ENCODE measurements at regions not wholly inside any gene's neighbourhood (a gene's known extent, or its start where the extent isn't known, plus 50 kb on each side); places are given as distances from the start of the nearest gene placed in this dataset.

DNA sequence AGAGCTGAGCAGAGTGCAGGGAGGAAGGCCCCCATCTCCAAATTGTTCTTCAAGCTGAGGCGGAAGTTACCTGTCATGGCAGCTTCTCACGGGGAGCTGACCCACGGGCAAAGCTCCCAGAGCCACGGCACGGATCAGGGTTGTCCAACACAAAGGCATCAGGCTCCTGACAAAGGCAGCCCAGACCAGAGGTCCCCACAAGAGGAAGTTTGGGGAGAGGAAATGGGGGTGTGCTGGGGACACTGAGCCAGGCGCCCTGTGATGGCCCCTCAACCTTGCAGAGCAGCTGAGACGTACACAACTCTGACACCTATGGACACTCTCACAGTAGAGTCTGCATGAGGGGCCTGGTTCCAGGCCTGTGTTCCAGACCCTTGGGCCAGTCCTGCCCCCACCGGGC is 95.6 kb downstream of the CTTN start:
- Histone ChIP-seq H3K9me3 (ENCODE audit: control insufficient read depth in 2 of 2, insufficient read depth in 1 of 2, low read depth in 1 of 2, low read length in 1 of 2) (peaks cover 3 to 15% of the 10 kb centered on the region in 2 donors), H3K4me1 (ENCODE audit: control insufficient read depth in 2 of 2, insufficient read depth in 2 of 2, low read length in 1 of 2) (no peaks in the 10 kb centered on the region), H3K27ac (ENCODE audit: low read depth in 2 of 2, low read length in 1 of 2) (no peak overlapping the region), H3K27me3 (ENCODE audit: control insufficient read depth in 1 of 2, insufficient read depth in 2 of 2, low read length in 2 of 2) (no peaks in the 10 kb centered on the region), H3K4me3 (ENCODE audit: low read depth in 1 of 2, low read length in 2 of 2) (no peak overlapping the region), H3K36me3 (ENCODE audit: control insufficient read depth in 2 of 2, insufficient read depth in 2 of 2, low read length in 1 of 2) (no peaks in the 10 kb centered on the region)
- WGBS, 2 donors: 91 to 94% methylated on average over 8 of the region's 8 CpGs

DNA sequence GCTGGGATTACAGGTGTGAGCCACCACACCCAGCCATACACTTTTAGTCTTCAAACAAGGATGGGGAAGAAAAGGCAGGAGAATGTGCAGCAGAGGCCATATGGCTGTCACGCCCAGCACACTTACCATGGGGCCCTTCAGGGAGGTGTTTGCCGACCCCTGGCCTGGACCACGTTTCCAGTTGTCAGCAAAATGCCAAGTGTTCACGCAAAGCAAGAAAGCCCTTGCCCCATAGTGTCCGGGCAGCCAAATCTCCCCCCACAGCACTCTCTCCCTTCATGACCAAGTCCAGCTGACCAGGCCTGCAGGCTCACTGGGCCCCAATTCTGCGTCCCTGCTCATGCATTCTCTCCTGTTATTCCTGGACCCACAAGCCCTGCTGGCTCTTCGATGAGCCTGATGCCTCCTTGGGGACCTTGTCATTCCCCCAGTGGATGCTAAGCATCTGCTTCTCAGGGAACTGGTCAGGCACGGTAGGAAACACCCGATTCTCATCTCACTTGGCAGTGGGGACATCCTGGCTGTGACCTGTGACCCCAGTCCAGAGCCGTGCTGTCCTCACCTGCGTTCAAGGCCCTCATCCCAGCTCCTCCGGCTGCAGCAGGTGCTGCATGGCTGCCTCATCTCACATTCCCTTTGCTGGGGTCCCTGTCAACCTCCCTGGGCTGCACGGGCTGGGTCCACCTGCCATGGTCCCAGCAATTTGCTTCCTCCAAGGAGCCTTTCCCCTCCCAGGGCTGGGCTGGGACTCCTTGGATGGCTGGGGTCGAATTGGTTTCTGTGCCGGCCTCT is 96.4 kb downstream of the CTTN start:
- Histone ChIP-seq H3K9me3 (ENCODE audit: control insufficient read depth in 2 of 2, insufficient read depth in 1 of 2, low read depth in 1 of 2, low read length in 1 of 2) (peaks cover 3 to 15% of the 10 kb centered on the region in 2 donors), H3K36me3 (ENCODE audit: control insufficient read depth in 2 of 2, insufficient read depth in 2 of 2, low read length in 1 of 2) (no peaks in the 10 kb centered on the region), H3K27ac (ENCODE audit: low read depth in 2 of 2, low read length in 1 of 2) (no peak overlapping the region), H3K4me1 (ENCODE audit: control insufficient read depth in 2 of 2, insufficient read depth in 2 of 2, low read length in 1 of 2) (no peaks in the 10 kb centered on the region), H3K4me3 (ENCODE audit: low read depth in 1 of 2, low read length in 2 of 2) (no peak overlapping the region), H3K27me3 (ENCODE audit: control insufficient read depth in 1 of 2, insufficient read depth in 2 of 2, low read length in 2 of 2) (no peaks in the 10 kb centered on the region)
- WGBS, 2 donors: 84 to 87% methylated on average over 15 of the region's 15 CpGs

DNA sequence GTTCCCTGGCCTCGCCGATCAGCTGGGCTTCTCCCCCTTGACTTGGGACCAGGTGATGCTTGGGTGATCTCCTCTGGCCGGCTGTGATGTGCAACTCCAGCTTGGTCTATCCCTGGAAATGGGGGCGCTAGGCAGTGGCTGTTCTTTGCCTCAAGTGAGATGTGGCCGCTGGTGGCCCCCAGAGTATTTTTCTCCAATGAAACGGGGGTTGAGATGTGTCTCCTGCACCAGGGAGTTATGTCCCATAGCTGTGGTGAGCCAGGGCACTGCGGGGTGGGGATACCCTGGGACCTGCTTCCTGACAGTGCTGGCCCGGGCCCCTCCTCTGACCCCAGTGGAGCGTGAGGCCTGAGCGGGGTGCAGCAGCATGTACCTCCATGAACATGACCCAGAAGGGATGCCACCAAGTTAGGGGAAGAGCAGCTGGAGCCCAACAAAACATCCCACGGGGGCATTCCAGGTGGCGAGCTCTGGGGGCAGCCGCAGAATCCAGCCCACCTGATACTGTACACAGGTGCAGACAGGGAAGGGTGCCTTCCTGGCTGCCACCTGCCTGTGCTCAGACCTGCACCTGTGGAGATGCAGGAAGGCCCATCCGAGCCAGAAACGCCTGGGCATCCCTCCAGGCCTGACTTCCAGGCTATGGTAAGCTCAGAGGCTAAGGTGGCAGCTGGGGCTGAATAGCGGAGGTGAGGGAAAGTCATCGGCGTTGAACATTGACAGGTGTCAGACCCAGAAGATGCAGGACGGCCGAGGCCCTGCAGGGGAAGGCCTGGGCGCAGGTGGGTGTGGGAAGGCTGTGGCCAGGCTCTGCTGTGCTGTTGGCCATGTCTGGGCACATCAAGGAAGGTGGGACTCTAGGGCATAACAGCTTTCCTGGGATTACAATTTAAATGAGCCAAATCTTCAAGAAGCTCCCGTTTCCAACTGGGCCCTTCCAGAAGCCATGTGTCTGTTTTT is 97.3 kb downstream of the CTTN start:
- H3K4me1 ChIP-seq (ENCODE audit: control insufficient read depth in 2 of 2, insufficient read depth in 2 of 2, low read length in 1 of 2): no peaks in the 10 kb centered on the region
- no peak overlapping the region for H3K27ac ChIP-seq (ENCODE audit: low read depth in 2 of 2, low read length in 1 of 2)
- peaks cover 0 to 11% of the 10 kb centered on the region in 2 donors for H3K9me3 ChIP-seq (ENCODE audit: control insufficient read depth in 2 of 2, insufficient read depth in 1 of 2, low read depth in 1 of 2, low read length in 1 of 2)
- no peaks in the 10 kb centered on the region for H3K36me3 ChIP-seq (ENCODE audit: control insufficient read depth in 2 of 2, insufficient read depth in 2 of 2, low read length in 1 of 2)
- H3K4me3 ChIP-seq (ENCODE audit: low read depth in 1 of 2, low read length in 2 of 2): no peak overlapping the region
- no peaks in the 10 kb centered on the region for H3K27me3 ChIP-seq (ENCODE audit: control insufficient read depth in 1 of 2, insufficient read depth in 2 of 2, low read length in 2 of 2)
- 75 to 81% methylated on average over 22 of the region's 22 CpGs for WGBS, 2 donors

- Histone ChIP-seq H3K27ac (ENCODE audit: low read depth in 2 of 2, low read length in 1 of 2) (no peak overlapping the region), H3K4me1 (ENCODE audit: control insufficient read depth in 2 of 2, insufficient read depth in 2 of 2, low read length in 1 of 2) (no peaks in the 10 kb centered on the region), H3K4me3 (ENCODE audit: low read depth in 1 of 2, low read length in 2 of 2) (no peak overlapping the region), H3K9me3 (ENCODE audit: control insufficient read depth in 2 of 2, insufficient read depth in 1 of 2, low read depth in 1 of 2, low read length in 1 of 2) (peaks cover 0 to 1% of the 10 kb centered on the region in 2 donors), H3K36me3 (ENCODE audit: control insufficient read depth in 2 of 2, insufficient read depth in 2 of 2, low read length in 1 of 2) (no peaks in the 10 kb centered on the region), H3K27me3 (ENCODE audit: control insufficient read depth in 1 of 2, insufficient read depth in 2 of 2, low read length in 2 of 2) (no peaks in the 10 kb centered on the region)
- 77 to 78% methylated on average over 16 of the region's 16 CpGs for WGBS, 2 donors
These were observed 98.5 kb downstream of the CTTN start for GRCh38 chr11:70496591-70497535.

- no peak overlapping the region for H3K27ac ChIP-seq (ENCODE audit: low read depth in 2 of 2, low read length in 1 of 2)
- no peak overlapping the region for H3K4me3 ChIP-seq (ENCODE audit: low read depth in 1 of 2, low read length in 2 of 2)
- H3K27me3 ChIP-seq (ENCODE audit: control insufficient read depth in 1 of 2, insufficient read depth in 2 of 2, low read length in 2 of 2): no peaks in the 10 kb centered on the region
- WGBS, 2 donors: 69 to 72% methylated on average over 8 of the region's 8 CpGs
- no peaks in the 10 kb centered on the region for H3K4me1 ChIP-seq (ENCODE audit: control insufficient read depth in 2 of 2, insufficient read depth in 2 of 2, low read length in 1 of 2)
- no peaks in the 10 kb centered on the region for H3K36me3 ChIP-seq (ENCODE audit: control insufficient read depth in 2 of 2, insufficient read depth in 2 of 2, low read length in 1 of 2)
- no peaks in the 10 kb centered on the region for H3K9me3 ChIP-seq (ENCODE audit: control insufficient read depth in 2 of 2, insufficient read depth in 1 of 2, low read depth in 1 of 2, low read length in 1 of 2)
These were observed 99.3 kb downstream of the CTTN start for GRCh38 chr11:70497536-70498075.

GRCh38 chr11:70498171-70498571 is 99.8 kb downstream of the CTTN start:
- 45 to 69% methylated on average over 7 of the region's 7 CpGs for whole genome bisulfite sequencing, 2 donors
- Histone ChIP-seq H3K4me3 (ENCODE audit: low read depth in 1 of 2, low read length in 2 of 2) (no peak overlapping the region), H3K27me3 (ENCODE audit: control insufficient read depth in 1 of 2, insufficient read depth in 2 of 2, low read length in 2 of 2) (no peaks in the 10 kb centered on the region), H3K4me1 (ENCODE audit: control insufficient read depth in 2 of 2, insufficient read depth in 2 of 2, low read length in 1 of 2) (no peaks in the 10 kb centered on the region), H3K36me3 (ENCODE audit: control insufficient read depth in 2 of 2, insufficient read depth in 2 of 2, low read length in 1 of 2) (no peaks in the 10 kb centered on the region), H3K9me3 (ENCODE audit: control insufficient read depth in 2 of 2, insufficient read depth in 1 of 2, low read depth in 1 of 2, low read length in 1 of 2) (no peaks in the 10 kb centered on the region), H3K27ac (ENCODE audit: low read depth in 2 of 2, low read length in 1 of 2) (no peak overlapping the region)

- H3K4me1 ChIP-seq (ENCODE audit: control insufficient read depth in 2 of 2, insufficient read depth in 2 of 2, low read length in 1 of 2): no peaks in the 10 kb centered on the region
- H3K27me3 ChIP-seq (ENCODE audit: control insufficient read depth in 1 of 2, insufficient read depth in 2 of 2, low read length in 2 of 2): no peaks in the 10 kb centered on the region
- no peaks in the 10 kb centered on the region for H3K36me3 ChIP-seq (ENCODE audit: control insufficient read depth in 2 of 2, insufficient read depth in 2 of 2, low read length in 1 of 2)
- 90 to 92% methylated on average over 26 of the region's 26 CpGs for WGBS, 2 donors
- H3K9me3 ChIP-seq (ENCODE audit: control insufficient read depth in 2 of 2, insufficient read depth in 1 of 2, low read depth in 1 of 2, low read length in 1 of 2): no peaks in the 10 kb centered on the region
- no peak overlapping the region for H3K4me3 ChIP-seq (ENCODE audit: low read depth in 1 of 2, low read length in 2 of 2)
- no peak overlapping the region for H3K27ac ChIP-seq (ENCODE audit: low read depth in 2 of 2, low read length in 1 of 2)
These were observed 100.9 kb downstream of the CTTN start for GRCh38 chr11:70498976-70499801.

DNA sequence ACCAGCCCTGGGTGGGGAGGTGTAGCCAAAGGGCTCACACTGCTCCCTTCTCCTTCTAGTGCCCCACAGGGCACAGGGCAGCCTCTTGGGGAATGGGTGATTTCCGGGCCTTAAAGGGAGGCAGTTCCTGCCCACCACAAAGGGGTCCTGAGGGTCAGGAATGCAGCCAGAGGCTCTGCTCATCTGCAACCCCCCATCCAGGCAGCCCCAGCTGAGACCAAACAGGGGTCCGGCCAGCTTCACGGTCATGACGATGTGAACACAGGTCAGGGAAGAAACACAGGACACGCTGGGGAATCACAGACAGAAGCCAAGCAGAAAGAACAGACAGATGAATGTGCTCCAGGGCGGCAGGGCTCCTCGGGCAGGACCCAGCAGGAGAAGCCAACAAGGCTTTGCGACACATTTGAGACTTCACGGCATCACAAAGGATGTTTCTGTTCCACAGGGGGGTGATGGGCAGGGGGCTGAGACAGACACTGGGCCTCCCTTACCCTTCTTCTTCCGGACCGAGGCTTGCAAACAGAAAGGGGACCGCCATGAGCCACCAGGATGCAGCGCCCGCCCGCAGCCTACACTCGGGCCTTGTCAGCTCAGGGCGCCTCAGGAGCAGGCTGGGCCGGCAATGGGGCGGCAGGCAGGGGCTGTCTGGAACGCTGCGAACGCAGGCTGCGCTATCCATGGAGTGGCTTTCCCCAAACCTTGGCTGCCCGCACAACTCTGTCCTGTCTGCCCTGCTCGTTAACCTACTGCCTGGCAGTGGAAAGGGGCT is 101.9 kb downstream of the CTTN start:
- 90 to 92% methylated on average over 25 of the region's 25 CpGs for WGBS, 2 donors
- Histone ChIP-seq H3K27ac (ENCODE audit: low read depth in 2 of 2, low read length in 1 of 2) (no peak overlapping the region), H3K4me1 (ENCODE audit: control insufficient read depth in 2 of 2, insufficient read depth in 2 of 2, low read length in 1 of 2) (no peaks in the 10 kb centered on the region), H3K27me3 (ENCODE audit: control insufficient read depth in 1 of 2, insufficient read depth in 2 of 2, low read length in 2 of 2) (no peaks in the 10 kb centered on the region), H3K4me3 (ENCODE audit: low read depth in 1 of 2, low read length in 2 of 2) (no peak overlapping the region), H3K36me3 (ENCODE audit: control insufficient read depth in 2 of 2, insufficient read depth in 2 of 2, low read length in 1 of 2) (no peaks in the 10 kb centered on the region), H3K9me3 (ENCODE audit: control insufficient read depth in 2 of 2, insufficient read depth in 1 of 2, low read depth in 1 of 2, low read length in 1 of 2) (no peaks in the 10 kb centered on the region)

All from esophagus (tissue), 2 donors.